GM18519 (cell line): ENCODE measurements at regions not wholly inside any gene's neighbourhood (a gene's known extent, or its start where the extent isn't known, plus 50 kb on each side); places are given as distances from the start of the nearest gene placed in this dataset.

Experiments
- ATAC-seq: cut with Tn5 transposase; IDR thresholded peaks from one replicate; pipeline ENCODE4 v1.9.1; 2021; ENCODE audit warnings: mild to moderate bottlenecking, moderate library complexity; ENCODE audit not compliant: unreplicated experiment, low FRiP score

- no peak for ATAC-seq
Observed at GRCh38 chrX:107559506-107559905, 68.8 kb upstream of the PRPS1 start.

- no peak for ATAC-seq
Observed at GRCh38 chrX:107560041-107560440, 68.3 kb upstream of the PRPS1 start.

- no peak for ATAC-seq
Observed at GRCh38 chrX:107560980-107561379, 67.3 kb upstream of the PRPS1 start.

GRCh38 chrX:107561468-107562215 lies 66.7 kb upstream of the PRPS1 start:
- no peak for ATAC-seq

- no peak for ATAC-seq
Observed at GRCh38 chrX:107562482-107562881, 65.8 kb upstream of the PRPS1 start.

GRCh38 chrX:107563824-107564223 lies 64.5 kb upstream of the PRPS1 start:
- no peak for ATAC-seq

- no peak for ATAC-seq
Observed at GRCh38 chrX:107565015-107565414, 63.3 kb upstream of the PRPS1 start.

- no peak for ATAC-seq
Observed at GRCh38 chrX:107565931-107566603, 62.2 kb upstream of the PRPS1 start.

- ATAC-seq = no peak
Observed at GRCh38 chrX:107566604-107567262, 61.6 kb upstream of the PRPS1 start.

- no peak for ATAC-seq
Observed at GRCh38 chrX:107567370-107567769, 60.9 kb upstream of the PRPS1 start.

GRCh38 chrX:107571296-107571998 lies 56.9 kb upstream of the PRPS1 start:
- no peak for ATAC-seq

GRCh38 chrX:107573016-107573415 lies 55.3 kb upstream of the PRPS1 start:
- no peak for ATAC-seq

- ATAC-seq = peak; percentile 47
Observed at GRCh38 chrX:107574054-107574683, 54.1 kb upstream of the PRPS1 start.

GRCh38 chrX:107574711-107575110 lies 53.6 kb upstream of the PRPS1 start:
- ATAC-seq = no peak

- ATAC-seq = no peak
Observed at GRCh38 chrX:107576392-107576791, 51.9 kb upstream of the PRPS1 start.

- peak; percentile 73 for ATAC-seq
Observed at GRCh38 chrX:107576841-107577240, 51.5 kb upstream of the PRPS1 start.

GRCh38 chrX:107577933-107578332 lies 50.4 kb upstream of the PRPS1 start:
- ATAC-seq = no peak
